ENCODE measurements at regions not wholly inside any gene's neighbourhood (a gene's known extent, or its start where the extent isn't known, plus 50 kb on each side); places are given as distances from the start of the nearest gene placed in this dataset.

DNA sequence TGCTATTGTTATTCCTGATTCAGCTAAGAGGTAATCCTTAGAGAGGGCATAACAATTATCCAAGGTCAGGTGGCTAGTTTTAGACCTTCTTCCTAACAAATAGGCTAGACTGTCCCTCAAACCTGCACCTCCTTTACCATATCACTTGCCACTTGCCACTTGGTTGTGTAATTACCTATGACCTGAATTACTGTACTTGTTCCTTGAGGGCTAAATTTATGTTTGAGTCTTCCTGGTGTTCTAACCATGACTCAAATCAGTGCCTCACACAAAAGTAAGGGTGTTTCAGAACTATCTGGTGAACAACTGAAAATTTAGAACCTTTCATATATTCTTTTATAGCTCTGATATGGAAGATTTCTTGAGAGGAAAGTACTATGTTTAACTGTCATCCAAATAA is 365.8 kb upstream of the SEMA6D start:
- Histone ChIP-seq H3K27me3 (ENCODE audit: control insufficient read depth, insufficient read depth, low read length) (no peaks in the 10 kb centered on the region), H2AFZ (replicated peaks; ENCODE audit: low read length, poor library complexity) (no peak overlapping the region), H3K4me2 (ENCODE audit: low read depth, low read length) (no peak overlapping the region), H2BK120ac (ENCODE audit: low read depth, low read length) (no peak overlapping the region), H3K79me1 (ENCODE audit: low read depth in 1 of 2, low read length in 2 of 2) (no peaks in the 10 kb centered on the region), H3K4me1 (ENCODE audit: control insufficient read depth, insufficient read depth, low read length) (peaks cover 2% of the 10 kb centered on the region; the same call in 1 of the 2 replicates), H3K56ac (ENCODE audit: extremely low read depth, insufficient read depth, low read length) (no peak overlapping the region), H2BK15ac (ENCODE audit: low read depth, low read length) (no peak overlapping the region), H2BK5ac (ENCODE audit: low read depth, low read length, poor library complexity, severe bottlenecking) (no peak overlapping the region), H3K36me3 (ENCODE audit: control insufficient read depth, insufficient read depth, low read length) (no peaks in the 10 kb centered on the region), H4K20me1 (ENCODE audit: insufficient read depth, low read length) (no peaks in the 10 kb centered on the region), H4K5ac (ENCODE audit: low read depth, low read length) (no peak overlapping the region), H3K9me3 (ENCODE audit: control insufficient read depth, insufficient read depth, low read length) (no peaks in the 10 kb centered on the region), H3K27ac (ENCODE audit: insufficient read depth, low read length) (no peak overlapping the region), H4K8ac (ENCODE audit: low read depth in 2 of 2, low read length in 2 of 2) (no peak overlapping the region), H3K14ac (replicated peaks; ENCODE audit: low read depth, low read length) (no peak overlapping the region), H3K9ac (ENCODE audit: low read depth, low read length) (no peak overlapping the region), H3K23ac (ENCODE audit: low read depth, low read length) (no peak overlapping the region), H3K4ac (ENCODE audit: low read depth, low read length) (no peak overlapping the region), H4K91ac (ENCODE audit: insufficient read depth, low read depth, low read length) (no peak overlapping the region), H3K9me1 (ENCODE audit: insufficient read depth, low read length) (no peaks in the 10 kb centered on the region), H3K18ac (ENCODE audit: low read depth, low read length) (no peak overlapping the region), H2AK5ac (ENCODE audit: low read depth, low read length) (no peak overlapping the region), H2BK20ac (ENCODE audit: low read depth, low read length) (no peak overlapping the region), H3K4me3 (ENCODE audit: insufficient read depth, low read depth, low read length) (no peak overlapping the region), H2AK9ac (replicated peaks; ENCODE audit: low read depth, low read length, poor library complexity) (no peak overlapping the region)
- ATAC-seq (ENCODE audit: low read depth) = no peak
- dilution Hi-C loops (cut with HindIII; ENCODE audit: low sequenced_read_pairs, unreplicated experiment) = no loop called here
- intact Hi-C loops (cut with micrococcal nuclease) = no loop called here
- no TSS peak for BruUV-seq (replicated peaks)
- ChIA-PET CTCF (no interaction called here), POLR2A (ENCODE audit: unreplicated experiment) (no interaction called here)
- in situ Hi-C loops (cut with MboI; ENCODE audit: low sequenced_read_pairs) = no loop called here
- DNase-seq = no peak
- no peak for TF ChIP-seq FOS (IDR thresholded peaks at IDR 0.05; ENCODE audit: low read depth, low read length)
- TF ChIP-seq MXI1 (IDR thresholded peaks at IDR 0.05; ENCODE audit: borderline replicate concordance, low read depth, low read length) = no peak
- no peak for TF ChIP-seq RFX5 (IDR thresholded peaks at IDR 0.05; ENCODE audit: low read depth, low read length)
- no peak for TF ChIP-seq RAD21 (IDR thresholded peaks at IDR 0.05; ENCODE audit: low read length)

All from IMR-90 (cell line).